ENCODE measurements at regions not wholly inside any gene's neighbourhood (a gene's known extent, or its start where the extent isn't known, plus 50 kb on each side); places are given as distances from the start of the nearest gene placed in this dataset.

DNA sequence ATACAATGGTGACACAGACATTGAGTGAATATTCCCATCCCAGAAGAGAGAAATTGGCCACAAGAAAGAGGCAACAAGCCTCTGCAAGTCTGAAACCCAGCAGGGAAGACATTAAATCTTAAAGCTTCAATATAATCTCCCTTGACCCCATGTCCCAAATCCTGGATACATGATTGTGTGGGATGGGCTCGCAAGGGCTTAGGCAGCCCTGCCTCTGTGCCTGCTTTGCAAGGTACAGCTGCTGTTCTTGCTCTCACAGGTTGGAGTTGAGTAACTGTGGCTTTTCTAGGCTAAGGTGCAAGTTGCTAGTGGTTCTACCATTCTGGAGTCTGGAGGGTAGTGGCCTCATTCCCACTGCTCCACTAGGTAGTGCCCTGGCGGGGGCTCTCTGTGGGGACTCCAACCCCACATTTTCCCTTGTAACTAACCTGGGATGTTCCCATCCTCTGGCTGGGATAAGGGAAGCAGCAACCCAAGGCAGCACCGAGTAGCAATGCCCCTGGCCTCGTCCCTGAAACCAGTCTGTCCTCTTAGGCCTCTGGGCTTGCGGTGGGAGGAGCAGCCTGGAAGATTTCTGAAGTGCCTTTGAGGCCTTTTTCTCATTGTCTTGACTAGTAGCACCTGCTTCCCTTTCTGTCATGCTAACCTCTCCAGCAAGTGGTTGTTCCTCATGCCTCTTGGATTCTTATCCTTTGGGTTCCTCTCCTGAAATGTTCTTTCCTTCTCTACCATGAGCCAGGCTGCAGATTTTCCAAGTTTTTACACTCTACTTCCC lies 90.0 kb downstream of the FAM174B start:
- no peak for DNase-seq (ENCODE audit: low read depth in 2 of 3, low spot score in 1 of 3)

DNA sequence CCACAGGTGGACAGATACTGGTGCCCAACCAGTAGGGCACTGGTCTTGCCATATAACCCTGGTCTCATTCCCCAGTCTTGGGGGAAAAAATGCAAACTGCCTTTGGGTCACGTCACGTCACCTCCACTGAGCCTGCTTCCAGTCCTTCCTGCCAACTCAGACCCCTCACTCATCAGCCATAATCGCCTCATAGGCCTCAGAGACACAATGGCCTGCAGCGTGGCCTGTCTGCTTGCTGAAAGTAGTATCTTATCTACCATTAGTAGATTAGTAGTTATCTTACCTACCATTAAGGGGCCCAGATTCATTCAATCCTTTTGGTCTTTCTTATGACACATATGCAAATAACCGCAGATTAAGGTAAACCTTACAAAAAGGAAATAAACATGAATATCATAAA lies 93.8 kb downstream of the FAM174B start:
- no peak for DNase-seq (ENCODE audit: low read depth in 2 of 3, low spot score in 1 of 3)

DNA sequence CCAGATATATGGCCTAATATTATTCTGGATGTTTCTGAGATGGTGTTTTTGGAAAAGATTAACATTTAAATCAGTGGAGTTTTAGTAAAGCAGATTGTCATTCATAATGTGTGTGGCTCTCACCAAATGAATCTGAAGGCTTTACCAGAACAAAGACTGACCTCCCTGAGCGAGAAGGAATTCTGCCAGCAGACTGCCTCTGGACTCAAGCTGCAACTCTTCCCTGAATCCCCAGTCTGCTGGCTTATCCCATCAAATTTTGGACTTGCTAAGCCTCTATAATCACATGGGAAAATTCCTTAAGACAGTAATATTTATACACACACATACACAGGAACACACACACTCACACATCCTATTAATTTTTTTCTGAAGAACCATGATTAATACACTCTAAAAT lies 102.3 kb downstream of the FAM174B start:
- DNase-seq (ENCODE audit: low read depth in 2 of 3, low spot score in 1 of 3), result no peak

DNA sequence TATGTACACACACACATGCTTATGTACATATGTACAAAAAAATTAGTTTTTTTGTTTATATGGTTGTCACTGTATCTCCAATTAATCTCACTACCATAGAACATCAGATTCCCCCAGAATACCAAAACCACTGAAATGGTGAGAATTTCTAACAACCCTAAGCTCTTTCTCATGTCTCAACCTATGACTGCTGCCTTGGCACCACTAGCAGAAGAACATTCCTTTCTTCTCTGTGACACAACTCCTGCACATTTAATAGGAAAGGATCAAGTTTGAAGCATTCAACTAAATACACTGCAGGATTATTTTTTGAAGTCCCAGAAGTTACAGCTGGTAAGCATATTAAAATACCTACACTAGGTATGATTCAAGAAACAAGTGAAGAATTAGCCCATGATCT lies 109.6 kb downstream of the FAM174B start:
- DNase-seq (ENCODE audit: low read depth in 2 of 3, low spot score in 1 of 3), result no peak

DNA sequence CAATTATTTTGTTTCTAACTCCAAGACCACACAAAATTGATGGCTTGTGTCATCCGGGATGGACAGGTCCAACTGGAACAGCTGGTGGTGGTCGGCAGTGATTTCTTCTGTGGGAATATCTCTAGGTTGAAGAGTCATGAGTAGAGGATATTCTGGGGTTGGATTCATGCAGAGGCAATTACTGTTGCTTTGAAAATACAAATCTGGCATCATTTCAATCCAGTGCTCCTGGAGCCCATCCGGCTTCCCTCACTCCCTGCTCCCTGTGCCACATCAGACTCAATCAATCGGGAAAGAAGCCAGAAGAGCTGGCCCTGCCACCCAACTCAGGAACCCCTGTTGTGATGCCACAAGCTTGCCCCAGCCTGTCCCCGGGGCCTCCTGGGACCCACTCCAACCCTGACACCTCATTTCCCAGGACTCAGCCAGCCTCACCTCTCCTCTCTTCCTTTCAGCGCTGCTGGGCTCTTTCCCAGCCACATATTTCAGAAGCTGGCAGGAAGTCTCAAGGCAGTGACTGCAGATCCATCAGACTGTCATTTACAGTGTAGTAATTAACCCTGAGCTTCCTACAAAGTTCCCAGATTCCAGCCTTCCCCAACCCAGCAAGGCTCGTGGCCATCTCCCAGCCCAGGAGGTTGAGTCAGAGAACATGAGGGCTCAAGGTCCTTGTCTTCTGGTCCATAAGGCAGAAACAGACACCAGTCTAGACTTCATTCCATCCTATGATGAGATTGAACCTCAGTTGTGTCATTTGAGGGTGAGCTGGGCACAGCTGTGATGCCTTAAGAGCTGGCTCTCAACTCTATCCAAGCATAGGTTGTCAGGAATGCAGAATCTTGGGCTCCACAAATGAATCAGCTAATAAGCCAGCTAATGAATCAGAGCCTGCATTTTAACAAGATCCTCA lies 114.0 kb downstream of the FAM174B start:
- no peak for DNase-seq (ENCODE audit: low read depth in 2 of 3, low spot score in 1 of 3)

DNA sequence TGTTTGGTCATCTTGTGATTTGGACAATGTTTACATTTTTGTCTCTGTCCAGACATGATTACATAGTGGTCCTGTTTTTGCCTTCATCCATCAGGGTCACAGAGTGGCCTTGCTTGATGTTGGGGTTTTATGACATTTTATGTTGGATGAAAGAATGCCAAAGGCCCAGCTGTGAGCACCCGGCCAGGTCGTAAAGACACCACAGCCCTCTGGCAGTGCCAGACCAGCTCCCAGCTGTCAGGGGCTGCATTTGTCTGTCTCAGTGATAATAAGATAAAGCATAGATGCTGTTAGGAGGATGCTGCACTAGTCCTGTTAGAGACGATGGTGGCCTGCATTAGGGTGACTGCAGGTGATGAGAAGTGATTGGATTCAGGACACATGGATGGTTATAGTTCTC lies 117.5 kb downstream of the FAM174B start:
- DNase-seq (ENCODE audit: low read depth in 2 of 3, low spot score in 1 of 3), result no peak

DNA sequence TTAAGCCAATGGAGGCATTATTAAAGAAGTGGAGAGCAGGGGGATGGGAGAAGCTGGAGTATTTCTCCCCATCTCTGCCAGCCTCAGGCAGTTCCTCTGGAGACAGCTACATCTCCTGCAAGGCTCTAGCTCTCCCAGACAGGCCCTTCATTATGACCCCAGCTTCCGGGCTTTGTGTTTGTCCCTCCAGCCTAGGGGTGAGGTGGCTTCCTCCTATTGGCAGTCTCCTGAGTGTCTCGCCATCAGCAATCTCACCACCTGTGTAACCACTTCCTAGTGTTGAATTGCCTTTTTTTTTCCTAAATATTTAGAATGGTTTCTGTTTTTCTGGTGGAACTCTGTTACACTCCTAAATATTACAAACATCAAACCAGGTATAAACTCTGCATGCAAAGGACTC lies 122.3 kb downstream of the FAM174B start:
- DNase-seq (ENCODE audit: low read depth in 2 of 3, low spot score in 1 of 3), result no peak

DNA sequence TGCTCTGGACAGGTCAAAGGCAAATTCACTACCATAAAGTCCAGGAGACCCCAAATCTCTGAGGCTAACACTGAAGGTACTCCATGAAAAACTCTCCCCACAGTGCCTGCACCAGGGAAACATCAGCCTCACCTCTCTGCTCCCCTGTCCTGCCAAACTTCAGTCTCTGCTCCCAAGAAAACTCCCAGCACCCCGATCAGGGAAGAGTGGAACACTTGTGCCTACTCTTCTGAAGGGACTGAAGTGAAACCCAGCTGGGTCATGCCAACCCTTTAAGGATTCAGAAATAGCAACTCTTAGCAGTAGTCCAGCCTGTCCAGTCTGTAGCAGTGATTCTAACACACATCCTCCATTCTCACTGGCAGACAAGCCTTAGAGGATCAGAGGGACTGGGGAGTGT lies 124.2 kb downstream of the FAM174B start:
- no peak for DNase-seq (ENCODE audit: low read depth in 2 of 3, low spot score in 1 of 3)

DNA sequence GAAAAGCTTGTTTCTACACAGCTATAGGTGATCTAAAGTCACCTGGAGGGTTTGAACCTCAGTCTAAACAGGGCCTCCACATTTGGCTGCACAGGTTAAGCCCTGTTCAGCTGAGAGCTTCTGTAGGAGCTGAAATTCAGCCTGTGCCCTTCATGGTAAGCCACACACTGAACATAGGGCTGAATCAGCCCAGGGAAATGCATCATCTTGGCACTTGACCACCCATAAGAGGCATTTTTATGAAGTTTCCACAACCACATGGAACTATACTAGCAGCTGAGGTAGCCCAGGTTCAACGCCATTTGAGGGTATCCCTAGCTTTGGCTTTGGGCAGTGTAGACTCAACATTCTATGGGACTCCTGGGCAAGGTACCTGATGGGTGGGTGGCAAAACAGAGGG lies 126.8 kb downstream of the FAM174B start:
- no peak for DNase-seq (ENCODE audit: low read depth in 2 of 3, low spot score in 1 of 3)

DNA sequence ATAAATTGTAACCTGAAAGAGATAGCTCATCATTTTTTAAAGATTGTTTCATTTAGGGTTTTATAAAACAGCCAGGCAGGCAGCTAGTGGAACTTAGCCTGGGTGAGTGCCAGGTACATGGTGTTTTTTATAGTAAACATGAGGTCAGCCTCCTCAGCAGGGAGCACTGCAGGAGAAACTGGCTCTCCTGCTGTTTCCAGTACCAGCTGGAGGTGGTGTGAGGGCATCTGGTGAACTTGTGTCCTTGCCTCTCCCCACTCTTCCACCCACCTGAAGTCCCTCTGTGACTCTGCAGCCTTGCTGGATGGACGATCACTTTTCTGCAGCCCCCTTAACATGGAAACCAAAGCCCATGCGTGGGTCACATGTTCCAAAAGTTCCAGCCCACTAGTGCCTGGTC lies 128.4 kb downstream of the FAM174B start:
- no peak for DNase-seq (ENCODE audit: low read depth in 2 of 3, low spot score in 1 of 3)

DNA sequence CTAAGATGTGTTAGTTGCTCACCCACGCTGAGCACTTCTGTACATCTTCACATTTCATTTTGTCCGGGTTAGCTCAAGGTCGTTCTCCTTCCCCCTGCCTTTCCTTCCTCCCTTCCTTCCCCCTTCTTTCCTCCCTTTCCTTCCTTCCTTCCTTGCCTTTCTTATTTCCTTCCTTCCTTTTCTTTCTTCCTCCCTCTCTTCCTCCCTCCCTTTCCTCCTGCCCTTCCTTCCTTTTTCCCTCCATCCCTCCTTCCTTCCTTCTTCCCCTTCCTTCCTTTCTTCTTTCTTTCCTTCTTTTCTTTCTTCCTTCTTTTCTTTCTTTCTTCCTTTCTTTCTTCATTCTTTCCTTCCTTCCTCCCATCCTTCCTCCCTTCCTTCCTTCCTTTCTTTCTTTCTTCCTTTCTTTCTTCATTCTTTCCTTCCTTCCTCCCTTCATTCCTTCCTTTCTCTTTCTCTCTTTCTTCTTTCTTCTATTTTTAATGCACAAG lies 129.8 kb downstream of the FAM174B start:
- no peak for DNase-seq (ENCODE audit: low read depth in 2 of 3, low spot score in 1 of 3)

DNA sequence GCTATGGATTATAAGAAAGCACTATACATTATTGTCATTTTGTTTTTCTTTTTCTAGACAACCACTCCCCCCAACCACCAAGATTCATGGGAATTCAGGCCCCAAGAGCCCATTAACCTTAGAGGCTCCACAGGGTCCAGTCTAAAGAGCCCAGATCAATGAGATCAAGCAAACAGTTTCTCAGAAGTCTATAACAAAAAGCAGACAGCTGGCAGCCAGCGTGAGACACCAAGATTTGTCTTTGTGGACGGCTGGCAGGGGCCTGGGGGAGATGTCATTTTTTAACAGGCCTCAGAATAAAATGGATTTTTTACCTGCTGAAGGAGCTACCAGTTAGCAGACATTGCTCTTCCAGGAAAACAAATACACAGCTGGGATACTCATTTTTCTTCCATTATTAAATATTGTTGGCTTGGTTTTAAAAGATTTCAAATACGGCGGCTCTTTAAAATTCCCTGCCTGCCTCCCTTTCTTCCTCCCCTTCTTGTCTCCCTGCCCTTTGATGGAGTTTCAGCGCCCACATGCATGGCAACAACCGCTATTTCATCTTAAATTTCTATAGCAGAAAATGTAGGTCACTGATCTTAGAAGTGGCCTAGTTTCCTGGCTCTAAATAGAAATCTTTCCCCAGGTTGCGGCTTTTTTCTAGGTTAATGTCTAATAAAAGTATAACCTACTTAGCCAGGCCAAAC lies 130.6 kb downstream of the FAM174B start:
- DNase-seq (ENCODE audit: low read depth in 2 of 3, low spot score in 1 of 3), result no peak

DNA sequence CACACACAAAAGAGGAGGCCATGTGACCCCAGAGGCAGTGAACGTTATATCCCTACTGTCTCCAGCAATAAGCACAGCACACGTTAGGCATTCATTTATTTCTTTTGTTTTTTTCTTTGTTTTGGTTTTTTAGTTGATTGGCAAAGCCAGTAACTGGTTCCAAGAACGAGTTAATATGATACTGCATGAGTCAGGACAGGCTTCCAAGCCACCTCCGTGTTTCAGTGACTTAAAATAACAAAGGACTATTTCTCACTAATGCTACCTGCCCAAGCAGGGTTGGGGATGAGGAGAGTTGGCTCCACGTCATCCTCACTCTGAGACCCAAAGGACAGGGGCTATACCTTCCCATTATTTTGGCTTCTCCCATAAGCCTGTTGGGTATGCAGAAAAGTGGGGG lies 130.5 kb downstream of the ST8SIA2 start:
- DNase-seq (ENCODE audit: low read depth in 2 of 3, low spot score in 1 of 3), result no peak

DNA sequence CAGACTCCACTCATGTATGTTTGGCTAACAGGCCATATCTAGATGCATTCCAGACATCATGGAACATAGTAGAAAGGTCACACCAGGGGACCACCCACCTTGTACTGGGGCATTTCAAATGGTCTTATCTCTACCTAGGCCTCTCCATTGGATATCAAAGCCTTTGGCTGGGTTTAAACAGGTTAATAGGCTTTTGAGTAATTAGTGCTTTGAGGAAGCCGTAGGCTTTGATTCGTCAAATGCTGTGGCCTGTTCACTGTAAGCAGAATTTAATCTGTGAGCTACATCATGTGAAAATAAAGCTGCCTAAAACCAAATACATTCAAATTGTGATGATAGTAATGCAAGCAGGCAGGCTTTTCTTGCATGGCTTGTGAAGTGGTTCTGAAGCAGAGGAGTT lies 129.5 kb downstream of the ST8SIA2 start:
- no peak for DNase-seq (ENCODE audit: low read depth in 2 of 3, low spot score in 1 of 3)

DNA sequence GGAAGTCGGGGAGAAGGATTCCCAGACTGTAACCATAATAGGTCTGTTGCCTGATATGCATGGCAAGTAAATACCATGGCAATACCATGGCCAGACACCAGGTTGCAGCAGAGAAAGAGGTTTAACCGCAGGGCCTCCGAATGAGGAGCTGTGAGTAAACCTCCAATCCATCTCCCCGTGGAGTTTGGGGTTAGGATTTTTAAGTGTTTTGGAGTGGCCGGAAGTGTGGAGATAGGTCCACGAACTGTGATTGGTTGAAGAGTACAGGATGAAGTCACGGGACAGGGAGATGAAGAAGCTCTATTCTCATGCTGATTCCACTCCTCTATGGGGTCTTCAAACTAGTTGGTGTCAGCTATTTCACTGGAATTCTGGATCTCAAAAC lies 127.9 kb downstream of the ST8SIA2 start:
- peak; percentile 31 to 53 (median 32) for DNase-seq (ENCODE audit: low read depth in 2 of 3, low spot score in 1 of 3)

DNA sequence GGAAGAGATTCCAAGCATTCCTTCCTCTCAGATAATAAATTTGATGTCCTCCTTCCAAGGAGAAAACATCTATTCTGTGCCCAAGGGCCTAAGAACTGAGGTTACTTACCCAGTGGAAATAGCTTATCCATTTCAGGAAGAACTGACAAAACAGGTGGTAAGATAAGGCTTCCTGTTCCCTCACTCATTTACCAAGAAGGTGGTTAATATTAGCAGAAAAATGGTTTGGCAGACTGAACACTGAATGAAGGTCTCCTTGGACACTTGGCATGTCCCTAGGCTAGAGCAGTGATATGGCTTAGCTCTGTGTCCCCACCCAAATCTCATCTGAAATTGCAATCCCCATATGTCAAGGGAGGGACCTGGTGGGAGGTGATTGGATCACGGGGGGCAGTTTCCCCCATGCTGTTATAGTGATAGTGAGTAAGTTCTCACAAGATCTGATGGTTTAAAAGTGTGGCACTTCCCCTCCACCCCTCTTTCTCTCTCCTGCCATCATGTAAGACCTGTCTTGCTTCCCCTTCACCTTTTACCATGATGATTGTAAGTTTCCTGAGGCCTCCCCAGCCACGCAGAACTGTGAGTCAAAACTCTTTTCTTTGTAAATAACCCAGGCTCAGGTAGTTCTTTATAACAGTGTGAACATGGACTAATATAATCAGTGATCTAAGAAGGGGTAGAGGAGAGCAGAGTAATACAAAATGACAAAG lies 127.4 kb downstream of the ST8SIA2 start:
- no peak for DNase-seq (ENCODE audit: low read depth in 2 of 3, low spot score in 1 of 3)

DNA sequence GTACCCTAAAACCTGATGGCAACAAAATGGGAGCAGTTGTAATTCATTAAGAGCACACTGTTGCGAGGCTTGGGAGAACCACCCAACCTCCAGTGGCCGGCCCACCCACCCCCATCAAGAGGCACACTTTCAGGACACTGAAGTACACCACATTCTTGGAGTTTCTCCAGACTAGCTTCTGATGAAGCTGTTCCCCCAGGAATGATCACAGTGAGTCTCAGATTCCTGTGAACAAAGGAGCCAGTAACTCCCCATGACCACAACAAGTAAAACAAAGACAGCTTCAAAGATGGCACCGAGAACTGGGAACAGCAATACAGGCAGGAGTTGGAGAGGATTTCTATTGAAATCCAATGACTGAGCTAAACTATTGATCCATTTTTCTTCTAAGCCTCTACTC lies 126.0 kb downstream of the ST8SIA2 start:
- no peak for DNase-seq (ENCODE audit: low read depth in 2 of 3, low spot score in 1 of 3)
